Activated T-helper 17 cell treated with anti-CD3 and anti-CD28 coated beads, Interleukin-2, amount 50 U/mL, for 72 hours (primary cell): ENCODE measurements at regions not wholly inside any gene's neighbourhood (a gene's known extent, or its start where the extent isn't known, plus 50 kb on each side); places are given as distances from the start of the nearest gene placed in this dataset.
"Not testable (repeated sequence)": the region's sequence is repeated elsewhere in the genome, so short reads cannot be mapped to it uniquely, and the experiment has no call there.

ENCODE experiments used
- ATAC-seq: fragments of 150-1000 bp; cut with Tn5 transposase; replicated peaks from 2 replicates; pipeline ENCODE4 v1.10.0; 2021; ENCODE audit warnings: mild to moderate bottlenecking, moderate library complexity
- H3K27ac Mint-ChIP-seq: one replicate; pipeline ENCODE4 v1.8.0; 2022; ENCODE audit warnings: mixed read lengths
- H3K27me3 Mint-ChIP-seq: one replicate; pipeline ENCODE4 v1.8.0; 2022; ENCODE audit warnings: mixed read lengths
- H3K36me3 Mint-ChIP-seq: one replicate; pipeline ENCODE4 v1.8.0; 2022; ENCODE audit warnings: low read depth, mild to moderate bottlenecking, mixed read lengths
- H3K4me1 Mint-ChIP-seq: one replicate; pipeline ENCODE4 v1.8.0; 2022; ENCODE audit warnings: mixed read lengths
- H3K4me3 Mint-ChIP-seq: one replicate; pipeline ENCODE4 v1.8.0; 2022; ENCODE audit warnings: mild to moderate bottlenecking, mixed read lengths
- H3K9me3 Mint-ChIP-seq: one replicate; pipeline ENCODE4 v1.8.0; 2022; ENCODE audit warnings: mixed read lengths

DNA sequence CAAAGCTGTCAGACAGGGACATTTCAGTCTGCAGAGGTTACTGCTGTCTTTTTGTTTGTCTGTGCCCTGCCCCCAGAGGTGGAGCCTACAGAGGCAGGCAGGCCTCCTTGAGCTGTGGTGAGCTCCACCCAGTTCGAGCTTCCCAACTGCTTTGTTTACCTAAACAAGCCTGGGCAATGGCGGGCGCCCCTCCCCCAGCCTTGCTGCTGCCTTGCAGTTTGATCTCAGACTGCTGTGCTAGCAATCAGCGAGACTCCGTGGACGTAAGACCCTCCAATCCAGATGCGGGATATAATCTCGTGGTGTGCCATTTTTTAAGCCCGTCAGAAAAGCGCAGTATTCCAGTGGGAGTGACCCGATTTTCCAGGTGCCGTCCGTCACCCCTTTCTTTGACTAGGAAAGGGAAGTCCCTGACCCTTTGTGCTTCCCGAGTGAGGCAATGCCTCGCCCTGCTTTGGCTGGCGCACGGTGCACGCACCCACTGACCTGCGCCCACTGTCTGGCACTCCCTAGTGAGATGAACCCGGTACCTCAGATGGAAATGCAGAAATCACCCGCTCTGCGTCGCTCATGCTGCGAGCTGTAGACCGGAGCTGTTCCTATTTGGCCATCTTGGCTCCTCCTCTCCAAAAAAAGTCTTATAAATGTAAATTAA, 54.1 kb upstream of the RIMS1 start:
- ATAC-seq, H3K36me3 Mint-ChIP-seq, H3K4me1 Mint-ChIP-seq, H3K27me3 Mint-ChIP-seq, H3K27ac Mint-ChIP-seq, H3K9me3 Mint-ChIP-seq, H3K4me3 Mint-ChIP-seq: not testable (repeated sequence)
